ENCODE measurements at regions not wholly inside any gene's neighbourhood (a gene's known extent, or its start where the extent isn't known, plus 50 kb on each side); places are given as distances from the start of the nearest gene placed in this dataset.

DNA sequence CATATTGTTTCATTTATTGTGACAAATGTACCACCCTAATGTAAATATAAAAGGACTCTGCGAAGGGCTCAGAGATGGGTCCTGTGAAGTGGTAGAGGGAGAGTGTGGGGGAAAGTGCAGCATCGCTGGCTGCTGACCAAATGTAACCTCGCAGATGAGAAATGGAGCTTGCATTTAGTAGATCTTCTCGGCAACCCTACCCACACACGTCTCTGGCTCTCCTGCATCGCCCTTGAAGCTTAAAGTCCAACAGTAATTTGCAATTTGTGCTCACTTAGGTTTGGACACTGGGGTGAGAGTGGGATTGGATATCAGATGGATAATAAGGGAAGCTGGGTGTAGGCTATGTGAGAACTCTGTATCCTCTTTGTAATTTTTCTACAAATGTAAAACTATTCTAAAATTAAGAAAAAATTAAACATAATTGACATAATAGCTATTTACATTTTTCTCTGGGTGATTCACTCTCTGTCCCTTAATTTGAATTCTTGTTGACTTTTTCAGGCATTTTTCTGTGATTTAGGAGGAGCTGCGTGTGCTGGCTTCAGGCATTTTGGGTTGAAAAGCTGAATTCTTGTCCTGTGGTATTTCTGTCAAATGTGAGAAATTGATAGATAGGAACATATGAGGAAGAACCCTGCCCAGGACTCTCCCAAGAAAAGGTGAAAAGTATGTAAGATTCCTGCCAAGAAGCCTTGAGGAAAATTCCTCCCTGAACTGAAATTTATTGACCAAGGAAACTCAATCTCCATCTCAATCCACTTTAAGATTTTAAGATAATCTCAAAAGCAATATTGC, 524.7 kb upstream of the MCTP2 start:
- CTCF ChIA-PET: no interaction called here
- no peaks in the 10 kb centered on the region for H3K36me3 Mint-ChIP-seq
- H3K4me1 Mint-ChIP-seq: 0 out of 2 replicates have a peak, but pooled peaks cover 3% of the 10 kb centered on the region
- H3K9me3 Mint-ChIP-seq: peaks cover 5% of the 10 kb centered on the region
- no peak overlapping the region for H3K27ac Mint-ChIP-seq
- H3K27me3 Mint-ChIP-seq (ENCODE audit: low read depth): no peaks in the 10 kb centered on the region; the same call in 1 of the 2 replicates
- ATAC-seq (no peak), DNase-seq (ENCODE audit: low spot score) (no peak)
- H3K4me3 Mint-ChIP-seq: no peak overlapping the region
- TF ChIP-seq, protein P1, sequence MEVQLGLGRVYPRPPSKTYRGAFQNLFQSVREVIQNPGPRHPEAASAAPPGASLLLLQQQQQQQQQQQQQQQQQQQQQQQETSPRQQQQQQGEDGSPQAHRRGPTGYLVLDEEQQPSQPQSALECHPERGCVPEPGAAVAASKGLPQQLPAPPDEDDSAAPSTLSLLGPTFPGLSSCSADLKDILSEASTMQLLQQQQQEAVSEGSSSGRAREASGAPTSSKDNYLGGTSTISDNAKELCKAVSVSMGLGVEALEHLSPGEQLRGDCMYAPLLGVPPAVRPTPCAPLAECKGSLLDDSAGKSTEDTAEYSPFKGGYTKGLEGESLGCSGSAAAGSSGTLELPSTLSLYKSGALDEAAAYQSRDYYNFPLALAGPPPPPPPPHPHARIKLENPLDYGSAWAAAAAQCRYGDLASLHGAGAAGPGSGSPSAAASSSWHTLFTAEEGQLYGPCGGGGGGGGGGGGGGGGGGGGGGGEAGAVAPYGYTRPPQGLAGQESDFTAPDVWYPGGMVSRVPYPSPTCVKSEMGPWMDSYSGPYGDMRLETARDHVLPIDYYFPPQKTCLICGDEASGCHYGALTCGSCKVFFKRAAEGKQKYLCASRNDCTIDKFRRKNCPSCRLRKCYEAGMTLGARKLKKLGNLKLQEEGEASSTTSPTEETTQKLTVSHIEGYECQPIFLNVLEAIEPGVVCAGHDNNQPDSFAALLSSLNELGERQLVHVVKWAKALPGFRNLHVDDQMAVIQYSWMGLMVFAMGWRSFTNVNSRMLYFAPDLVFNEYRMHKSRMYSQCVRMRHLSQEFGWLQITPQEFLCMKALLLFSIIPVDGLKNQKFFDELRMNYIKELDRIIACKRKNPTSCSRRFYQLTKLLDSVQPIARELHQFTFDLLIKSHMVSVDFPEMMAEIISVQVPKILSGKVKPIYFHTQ (CRISPR knock-in tag; IDR thresholded peaks at IDR 0.05): no peak
- TF ChIP-seq ZNF232 (CRISPR knock-in tag; IDR thresholded peaks at IDR 0.05) (no peak), NFYB (CRISPR knock-in tag; conservative IDR thresholded peaks at IDR 0.05; ENCODE audit: low read depth) (no peak), TEAD4 (CRISPR knock-in tag; IDR thresholded peaks at IDR 0.05) (no peak), ZNF317 (CRISPR knock-in tag; IDR thresholded peaks at IDR 0.05; ENCODE audit: borderline replicate concordance, low read depth) (no peak), ZNF671 (CRISPR knock-in tag; IDR thresholded peaks at IDR 0.05) (no peak), GABPB1 (CRISPR knock-in tag; IDR thresholded peaks at IDR 0.05) (no peak)
- TF ChIP-seq, protein P2, sequence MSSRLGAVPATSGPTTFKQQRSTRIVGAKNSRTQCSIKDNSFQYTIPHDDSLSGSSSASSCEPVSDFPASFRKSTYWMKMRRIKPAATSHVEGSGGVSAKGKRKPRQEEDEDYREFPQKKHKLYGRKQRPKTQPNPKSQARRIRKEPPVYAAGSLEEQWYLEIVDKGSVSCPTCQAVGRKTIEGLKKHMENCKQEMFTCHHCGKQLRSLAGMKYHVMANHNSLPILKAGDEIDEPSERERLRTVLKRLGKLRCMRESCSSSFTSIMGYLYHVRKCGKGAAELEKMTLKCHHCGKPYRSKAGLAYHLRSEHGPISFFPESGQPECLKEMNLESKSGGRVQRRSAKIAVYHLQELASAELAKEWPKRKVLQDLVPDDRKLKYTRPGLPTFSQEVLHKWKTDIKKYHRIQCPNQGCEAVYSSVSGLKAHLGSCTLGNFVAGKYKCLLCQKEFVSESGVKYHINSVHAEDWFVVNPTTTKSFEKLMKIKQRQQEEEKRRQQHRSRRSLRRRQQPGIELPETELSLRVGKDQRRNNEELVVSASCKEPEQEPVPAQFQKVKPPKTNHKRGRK (CRISPR knock-in tag; IDR thresholded peaks at IDR 0.05; ENCODE audit: borderline replicate concordance): no peak
- TF ChIP-seq, protein P3, sequence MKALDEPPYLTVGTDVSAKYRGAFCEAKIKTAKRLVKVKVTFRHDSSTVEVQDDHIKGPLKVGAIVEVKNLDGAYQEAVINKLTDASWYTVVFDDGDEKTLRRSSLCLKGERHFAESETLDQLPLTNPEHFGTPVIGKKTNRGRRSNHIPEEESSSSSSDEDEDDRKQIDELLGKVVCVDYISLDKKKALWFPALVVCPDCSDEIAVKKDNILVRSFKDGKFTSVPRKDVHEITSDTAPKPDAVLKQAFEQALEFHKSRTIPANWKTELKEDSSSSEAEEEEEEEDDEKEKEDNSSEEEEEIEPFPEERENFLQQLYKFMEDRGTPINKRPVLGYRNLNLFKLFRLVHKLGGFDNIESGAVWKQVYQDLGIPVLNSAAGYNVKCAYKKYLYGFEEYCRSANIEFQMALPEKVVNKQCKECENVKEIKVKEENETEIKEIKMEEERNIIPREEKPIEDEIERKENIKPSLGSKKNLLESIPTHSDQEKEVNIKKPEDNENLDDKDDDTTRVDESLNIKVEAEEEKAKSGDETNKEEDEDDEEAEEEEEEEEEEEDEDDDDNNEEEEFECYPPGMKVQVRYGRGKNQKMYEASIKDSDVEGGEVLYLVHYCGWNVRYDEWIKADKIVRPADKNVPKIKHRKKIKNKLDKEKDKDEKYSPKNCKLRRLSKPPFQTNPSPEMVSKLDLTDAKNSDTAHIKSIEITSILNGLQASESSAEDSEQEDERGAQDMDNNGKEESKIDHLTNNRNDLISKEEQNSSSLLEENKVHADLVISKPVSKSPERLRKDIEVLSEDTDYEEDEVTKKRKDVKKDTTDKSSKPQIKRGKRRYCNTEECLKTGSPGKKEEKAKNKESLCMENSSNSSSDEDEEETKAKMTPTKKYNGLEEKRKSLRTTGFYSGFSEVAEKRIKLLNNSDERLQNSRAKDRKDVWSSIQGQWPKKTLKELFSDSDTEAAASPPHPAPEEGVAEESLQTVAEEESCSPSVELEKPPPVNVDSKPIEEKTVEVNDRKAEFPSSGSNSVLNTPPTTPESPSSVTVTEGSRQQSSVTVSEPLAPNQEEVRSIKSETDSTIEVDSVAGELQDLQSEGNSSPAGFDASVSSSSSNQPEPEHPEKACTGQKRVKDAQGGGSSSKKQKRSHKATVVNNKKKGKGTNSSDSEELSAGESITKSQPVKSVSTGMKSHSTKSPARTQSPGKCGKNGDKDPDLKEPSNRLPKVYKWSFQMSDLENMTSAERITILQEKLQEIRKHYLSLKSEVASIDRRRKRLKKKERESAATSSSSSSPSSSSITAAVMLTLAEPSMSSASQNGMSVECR (CRISPR knock-in tag; IDR thresholded peaks at IDR 0.05; ENCODE audit: borderline replicate concordance): no peak
- TF ChIP-seq, protein P4, sequence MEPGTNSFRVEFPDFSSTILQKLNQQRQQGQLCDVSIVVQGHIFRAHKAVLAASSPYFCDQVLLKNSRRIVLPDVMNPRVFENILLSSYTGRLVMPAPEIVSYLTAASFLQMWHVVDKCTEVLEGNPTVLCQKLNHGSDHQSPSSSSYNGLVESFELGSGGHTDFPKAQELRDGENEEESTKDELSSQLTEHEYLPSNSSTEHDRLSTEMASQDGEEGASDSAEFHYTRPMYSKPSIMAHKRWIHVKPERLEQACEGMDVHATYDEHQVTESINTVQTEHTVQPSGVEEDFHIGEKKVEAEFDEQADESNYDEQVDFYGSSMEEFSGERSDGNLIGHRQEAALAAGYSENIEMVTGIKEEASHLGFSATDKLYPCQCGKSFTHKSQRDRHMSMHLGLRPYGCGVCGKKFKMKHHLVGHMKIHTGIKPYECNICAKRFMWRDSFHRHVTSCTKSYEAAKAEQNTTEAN (CRISPR knock-in tag; IDR thresholded peaks at IDR 0.05): no peak
- TF ChIP-seq, protein P5, sequence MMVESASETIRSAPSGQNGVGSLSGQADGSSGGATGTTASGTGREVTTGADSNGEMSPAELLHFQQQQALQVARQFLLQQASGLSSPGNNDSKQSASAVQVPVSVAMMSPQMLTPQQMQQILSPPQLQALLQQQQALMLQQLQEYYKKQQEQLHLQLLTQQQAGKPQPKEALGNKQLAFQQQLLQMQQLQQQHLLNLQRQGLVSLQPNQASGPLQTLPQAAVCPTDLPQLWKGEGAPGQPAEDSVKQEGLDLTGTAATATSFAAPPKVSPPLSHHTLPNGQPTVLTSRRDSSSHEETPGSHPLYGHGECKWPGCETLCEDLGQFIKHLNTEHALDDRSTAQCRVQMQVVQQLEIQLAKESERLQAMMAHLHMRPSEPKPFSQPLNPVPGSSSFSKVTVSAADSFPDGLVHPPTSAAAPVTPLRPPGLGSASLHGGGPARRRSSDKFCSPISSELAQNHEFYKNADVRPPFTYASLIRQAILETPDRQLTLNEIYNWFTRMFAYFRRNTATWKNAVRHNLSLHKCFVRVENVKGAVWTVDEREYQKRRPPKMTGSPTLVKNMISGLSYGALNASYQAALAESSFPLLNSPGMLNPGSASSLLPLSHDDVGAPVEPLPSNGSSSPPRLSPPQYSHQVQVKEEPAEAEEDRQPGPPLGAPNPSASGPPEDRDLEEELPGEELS (CRISPR knock-in tag; IDR thresholded peaks at IDR 0.05): no peak
- TF ChIP-seq, protein P6, sequence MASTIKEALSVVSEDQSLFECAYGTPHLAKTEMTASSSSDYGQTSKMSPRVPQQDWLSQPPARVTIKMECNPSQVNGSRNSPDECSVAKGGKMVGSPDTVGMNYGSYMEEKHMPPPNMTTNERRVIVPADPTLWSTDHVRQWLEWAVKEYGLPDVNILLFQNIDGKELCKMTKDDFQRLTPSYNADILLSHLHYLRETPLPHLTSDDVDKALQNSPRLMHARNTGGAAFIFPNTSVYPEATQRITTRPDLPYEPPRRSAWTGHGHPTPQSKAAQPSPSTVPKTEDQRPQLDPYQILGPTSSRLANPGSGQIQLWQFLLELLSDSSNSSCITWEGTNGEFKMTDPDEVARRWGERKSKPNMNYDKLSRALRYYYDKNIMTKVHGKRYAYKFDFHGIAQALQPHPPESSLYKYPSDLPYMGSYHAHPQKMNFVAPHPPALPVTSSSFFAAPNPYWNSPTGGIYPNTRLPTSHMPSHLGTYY (CRISPR knock-in tag; IDR thresholded peaks at IDR 0.05): no peak
- POLR2A ChIA-PET: no interaction called here
